ENCODE measurements at regions not wholly inside any gene's neighbourhood (a gene's known extent, or its start where the extent isn't known, plus 50 kb on each side); places are given as distances from the start of the nearest gene placed in this dataset.

DNA sequence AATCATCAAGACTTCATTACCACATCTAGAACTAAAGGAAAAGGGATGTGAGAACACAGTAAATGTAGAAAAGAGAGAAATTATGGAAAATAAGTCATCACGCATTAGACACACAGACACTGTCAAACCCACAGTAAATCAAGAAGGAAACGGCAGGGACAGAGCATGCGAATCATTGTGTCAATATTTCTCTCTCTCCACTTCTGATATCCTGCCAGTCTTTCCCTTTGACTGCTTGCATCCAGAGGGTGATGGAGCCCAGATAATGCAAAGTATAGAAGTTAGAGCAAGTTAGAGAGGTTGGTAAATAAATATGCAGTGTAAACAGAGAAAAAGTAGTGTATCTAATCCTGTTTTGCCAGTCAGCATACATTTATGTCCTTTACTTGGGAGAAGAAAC lies 706.8 kb upstream of the ANO3 start:
- TF ChIP-seq, protein P1, sequence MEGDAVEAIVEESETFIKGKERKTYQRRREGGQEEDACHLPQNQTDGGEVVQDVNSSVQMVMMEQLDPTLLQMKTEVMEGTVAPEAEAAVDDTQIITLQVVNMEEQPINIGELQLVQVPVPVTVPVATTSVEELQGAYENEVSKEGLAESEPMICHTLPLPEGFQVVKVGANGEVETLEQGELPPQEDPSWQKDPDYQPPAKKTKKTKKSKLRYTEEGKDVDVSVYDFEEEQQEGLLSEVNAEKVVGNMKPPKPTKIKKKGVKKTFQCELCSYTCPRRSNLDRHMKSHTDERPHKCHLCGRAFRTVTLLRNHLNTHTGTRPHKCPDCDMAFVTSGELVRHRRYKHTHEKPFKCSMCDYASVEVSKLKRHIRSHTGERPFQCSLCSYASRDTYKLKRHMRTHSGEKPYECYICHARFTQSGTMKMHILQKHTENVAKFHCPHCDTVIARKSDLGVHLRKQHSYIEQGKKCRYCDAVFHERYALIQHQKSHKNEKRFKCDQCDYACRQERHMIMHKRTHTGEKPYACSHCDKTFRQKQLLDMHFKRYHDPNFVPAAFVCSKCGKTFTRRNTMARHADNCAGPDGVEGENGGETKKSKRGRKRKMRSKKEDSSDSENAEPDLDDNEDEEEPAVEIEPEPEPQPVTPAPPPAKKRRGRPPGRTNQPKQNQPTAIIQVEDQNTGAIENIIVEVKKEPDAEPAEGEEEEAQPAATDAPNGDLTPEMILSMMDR (optimal IDR thresholded peaks at IDR 0.05 in 1 of 3, IDR thresholded peaks at IDR 0.05 in 1 of 3, conservative IDR thresholded peaks at IDR 0.05 in 1 of 3; ENCODE audit: extremely low read depth in 1 of 3, insufficient read depth in 2 of 3, low read length in 3 of 3): no peak
- TF ChIP-seq EZH2 (IDR thresholded peaks at IDR 0.05; ENCODE audit: low read length): no peak

Measured in keratinocyte (primary cell).